PC-9 (cell line): ENCODE measurements at regions not wholly inside any gene's neighbourhood (a gene's known extent, or its start where the extent isn't known, plus 50 kb on each side); places are given as distances from the start of the nearest gene placed in this dataset.
A peak's percentile ranks its signal among the peaks of the same experiment; 100 is the strongest.

Source experiments
- BruUV-seq: library from RNA; stranded (reverse); fragments of 400-500 nt; replicated peaks from 2 replicates; lab custom pipeline; 2021; lab: Mats Ljungman, UMichigan
- CTCF ChIA-PET: fragments of 300-600 bp; sonication (Branson Sonifier 250); formaldehyde crosslinking; loops from one replicate; lab custom pipeline; 2022; ENCODE audit warnings: antibody characterized with exemption; lab: Charles Lee
- POLR2A ChIA-PET: fragments of 300-600 bp; sonication (Branson Sonifier 250); formaldehyde crosslinking; loops from one replicate; lab custom pipeline; 2022; ENCODE audit warnings: antibody characterized with exemption; ENCODE audit not compliant: unreplicated experiment; lab: Charles Lee
- DNase-seq, 2 experiments: peaks; one replicate each; pipeline versions ENCODE4 v3.0.0 to v3.0.0-alpha.2; 2015 to 2022; ENCODE audit warnings: mixed read lengths in 1 of 2
- H2AFZ ChIP-seq: fragments of 200-600 bp; sonication (generic); 2 replicates; pipeline ENCODE4 v1.8.1; 2017; ENCODE audit warnings: antibody characterized with exemption
- H3F3A ChIP-seq: fragments of 200-600 bp; sonication (generic); 2 replicates; pipeline ENCODE4 v1.8.1; 2017; ENCODE audit warnings: antibody characterized with exemption, mild to moderate bottlenecking, low read depth; ENCODE audit not compliant: insufficient read depth
- H3K27ac ChIP-seq: fragments of 200-600 bp; sonication (generic); 2 replicates; pipeline ENCODE4 v1.6.1; 2016; ENCODE audit warnings: mixed run types
- H3K27me3 ChIP-seq: fragments of 200-600 bp; sonication (generic); 2 replicates; pipeline ENCODE4 v1.6.1; 2016; ENCODE audit warnings: low read depth, mixed run types; ENCODE audit not compliant: insufficient read depth
- H3K36me3 ChIP-seq: fragments of 200-600 bp; sonication (generic); 2 replicates; pipeline ENCODE4 v1.6.1; 2016; ENCODE audit warnings: low read depth, mixed run types
- H3K4me1 ChIP-seq: fragments of 200-600 bp; sonication (generic); replicated peaks from 2 replicates; pipeline ENCODE4 v1.6.1; 2016; ENCODE audit warnings: mixed run types; ENCODE audit not compliant: insufficient read depth
- H3K4me2 ChIP-seq: fragments of 200-600 bp; sonication (generic); 2 replicates; pipeline ENCODE4 v1.6.1; 2017; ENCODE audit warnings: mixed run types
- H3K4me3 ChIP-seq: fragments of 200-600 bp; sonication (generic); 2 replicates; pipeline ENCODE4 v1.6.1; 2016; ENCODE audit warnings: mixed run types
- H3K79me2 ChIP-seq: fragments of 200-600 bp; sonication (generic); 2 replicates; pipeline ENCODE4 v1.6.1; 2017; ENCODE audit warnings: low read depth, mixed run types
- H3K9me2 ChIP-seq: fragments of 200-600 bp; sonication (generic); 2 replicates; pipeline ENCODE4 v1.8.1; 2017; ENCODE audit warnings: mild to moderate bottlenecking; ENCODE audit not compliant: insufficient read depth
- H3K9me3 ChIP-seq: fragments of 200-600 bp; sonication (generic); 2 replicates; pipeline ENCODE4 v1.8.1; 2016; ENCODE audit warnings: low read depth; ENCODE audit not compliant: insufficient read depth
- H4K20me1 ChIP-seq: fragments of 200-600 bp; sonication (generic); 2 replicates; pipeline ENCODE4 v1.8.1; 2017; ENCODE audit not compliant: insufficient read depth
- CTCF ChIP-seq: fragments of 200-600 bp; sonication (generic); conservative IDR thresholded peaks from 2 replicates; pipeline ENCODE4 v1.6.1; 2017; ENCODE audit warnings: mixed run types, antibody characterized with exemption, mild to moderate bottlenecking, moderate library complexity
- EZH2 ChIP-seq: fragments of 200-600 bp; sonication (generic); IDR thresholded peaks from 2 replicates; pipeline ENCODE4 v1.8.0; 2017; ENCODE audit warnings: antibody characterized with exemption, low read depth
- intact Hi-C: fragments of 100-400 bp; cut with micrococcal nuclease; formaldehyde crosslinking; loops from one replicate; pipeline ENCODE4 v1.10.0; 2022; ENCODE audit not compliant: unreplicated experiment

- H3K36me3 ChIP-seq, result no peaks in the 10 kb centered on the region
- H3F3A ChIP-seq, result no peaks in the 10 kb centered on the region
- TF ChIP-seq CTCF (no peak), EZH2 (no peak)
- ChIA-PET POLR2A (no interaction called here), CTCF (no interaction called here)
- no peaks in the 10 kb centered on the region for H3K9me3 ChIP-seq
- H3K27me3 ChIP-seq, result no peaks in the 10 kb centered on the region
- no peak overlapping the region for H3K27ac ChIP-seq
- no peaks in the 10 kb centered on the region for H3K4me1 ChIP-seq
- no TSS peak for BruUV-seq
- DNase-seq, result no peak
- intact Hi-C loops, result no loop called here
- no peak overlapping the region for H3K4me3 ChIP-seq
- H3K4me2 ChIP-seq, result no peak overlapping the region
- no peaks in the 10 kb centered on the region for H3K79me2 ChIP-seq
- H2AFZ ChIP-seq, result no peak overlapping the region
- H3K9me2 ChIP-seq, result no peaks in the 10 kb centered on the region
- H4K20me1 ChIP-seq, result no peaks in the 10 kb centered on the region; the same call in 1 of the 2 replicates
Measured at GRCh38 chr5:165028356-165028755, 1522.9 kb downstream of the MAT2B start.

- no peaks in the 10 kb centered on the region; the same call in 1 of the 2 replicates for H4K20me1 ChIP-seq
- no peaks in the 10 kb centered on the region for H3K27me3 ChIP-seq
- CTCF ChIA-PET, result no interaction called here
- TF ChIP-seq CTCF, result peak; percentile 21; the same call in 1 of the 2 replicates
- TF ChIP-seq EZH2, result no peak
- H3K27ac ChIP-seq, result no peak overlapping the region
- POLR2A ChIA-PET, result interaction anchor here (0.8 kb wide), 1 partner anchor 28 kb away, joined by 6 read pairs; no protein-coding TSS in a partner anchor
- no peaks in the 10 kb centered on the region for H3K36me3 ChIP-seq
- no peaks in the 10 kb centered on the region for H3F3A ChIP-seq
- H3K4me1 ChIP-seq, result no peaks in the 10 kb centered on the region
- H3K4me2 ChIP-seq, result no peak overlapping the region
- no peak for DNase-seq
- no peak overlapping the region for H3K4me3 ChIP-seq
- H3K79me2 ChIP-seq, result no peaks in the 10 kb centered on the region
- H3K9me3 ChIP-seq, result no peaks in the 10 kb centered on the region
- BruUV-seq, result no TSS peak
- intact Hi-C loops, result no loop called here
- H2AFZ ChIP-seq, result no peak overlapping the region
- no peaks in the 10 kb centered on the region for H3K9me2 ChIP-seq
Measured at GRCh38 chr5:165029099-165029870, 1523.9 kb downstream of the MAT2B start.

- Histone ChIP-seq H2AFZ (no peak overlapping the region), H3F3A (no peaks in the 10 kb centered on the region), H3K9me2 (no peaks in the 10 kb centered on the region), H3K4me1 (no peaks in the 10 kb centered on the region), H3K27ac (no peak overlapping the region), H3K36me3 (no peaks in the 10 kb centered on the region), H3K9me3 (no peaks in the 10 kb centered on the region), H3K4me3 (no peak overlapping the region), H3K4me2 (no peak overlapping the region), H4K20me1 (no peaks in the 10 kb centered on the region; the same call in 1 of the 2 replicates), H3K27me3 (no peaks in the 10 kb centered on the region), H3K79me2 (no peaks in the 10 kb centered on the region)
- no peak for TF ChIP-seq CTCF
- intact Hi-C loops, result no loop called here
- no TSS peak for BruUV-seq
- CTCF ChIA-PET, result no interaction called here
- POLR2A ChIA-PET, result no interaction called here
- DNase-seq, result no peak
Measured at GRCh38 chr5:165030971-165031370, 1525.6 kb downstream of the MAT2B start.
